ENCODE measurements at regions not wholly inside any gene's neighbourhood (a gene's known extent, or its start where the extent isn't known, plus 50 kb on each side); places are given as distances from the start of the nearest gene placed in this dataset.

GRCh38 chr14:38309522-38310277, 53.8 kb upstream of the CLEC14A start:
- DNase-seq (ENCODE audit: extremely low read depth, insufficient read length): no peak
- Histone ChIP-seq H3K27me3 (replicated peaks; ENCODE audit: control insufficient read depth, insufficient read depth, low read length) (no peaks in the 10 kb centered on the region), H3K36me3 (ENCODE audit: control insufficient read depth, insufficient read depth, low read length) (no peaks in the 10 kb centered on the region), H3K4me3 (replicated peaks; ENCODE audit: low read depth, low read length) (no peak overlapping the region)
- TF ChIP-seq CTCF (IDR thresholded peaks at IDR 0.05; ENCODE audit: insufficient read depth, low read length, poor library complexity, severe bottlenecking): no peak

All from GM06990 (cell line).